Psoas muscle (tissue), 7 donors: ENCODE measurements at regions not wholly inside any gene's neighbourhood (a gene's known extent, or its start where the extent isn't known, plus 50 kb on each side); places are given as distances from the start of the nearest gene placed in this dataset.
A peak's percentile ranks its signal among the peaks of the same experiment; 100 is the strongest.

Source experiments
- ATAC-seq, 4 donors: fragments of 200-7000 bp; cut with Tn5 transposase; one replicate each; pipeline ENCODE4 v1.9.1; 2020; ENCODE audit warnings: moderate library complexity in 3 of 4, mild to moderate bottlenecking in 2 of 4
- DNase-seq, 2 donors: peaks; one replicate each; pipeline ENCODE4 v3.0.0-alpha.2; 2020
- H3K27ac ChIP-seq: fragments of 200-600 bp; one replicate; pipeline ENCODE4 v1.8.0; 2022
- H3K27me3 ChIP-seq, 3 donors: fragments of 200-600 bp in 1 of 3; one replicate each; pipeline versions ENCODE4 v1.6.1 to v1.8.0; 2013 to 2022; ENCODE audit warnings: low read length in 2 of 3, mild to moderate bottlenecking in 2 of 3, moderate library complexity in 1 of 3; ENCODE audit not compliant: insufficient read depth in 3 of 3
- H3K36me3 ChIP-seq, 2 donors: fragments of 200-600 bp in 1 of 2; one replicate each; pipeline versions ENCODE4 v1.6.1 to v1.8.0; 2013 to 2022; ENCODE audit warnings: low read depth in 1 of 2, mild to moderate bottlenecking in 1 of 2, moderate library complexity in 1 of 2; ENCODE audit not compliant: insufficient read depth in 1 of 2
- H3K4me1 ChIP-seq: fragments of 200-600 bp; one replicate; pipeline ENCODE4 v1.8.0; 2022
- H3K4me3 ChIP-seq: fragments of 200-600 bp; one replicate; pipeline ENCODE4 v1.8.0; 2022; ENCODE audit warnings: mild to moderate bottlenecking
- H3K9me3 ChIP-seq: fragments of 200-600 bp; one replicate; pipeline ENCODE4 v1.8.0; 2022
- WGBS, 3 donors: extraction: QIAGEN DNeasy Blood & Tissue Kit; methylation state at CpG; one replicate each; pipeline versions ENCODE4 v1.1.6 to v1.1.7; 2013; 5-methylcytosine and 5-hydroxymethylcytosine counted together
- intact Hi-C, 2 donors: fragments of 100-400 bp; cut with DNase I; formaldehyde crosslinking; loops; one replicate each; pipeline versions ENCODE4 v1.11.0 to v1.14.2; 2022
- TF ChIP-seq, protein P1 (sequence below): fragments of 200-600 bp; IDR thresholded peaks from one replicate; pipeline ENCODE4 v1.8.0; 2022; ENCODE audit warnings: antibody characterized with exemption
- donor health status: healthy with polysubstance abuse.
- donor health status: DM: no; HTN: no; CAD: no; lungs with moderate emphysema.
- donor health status: Bipolar disorder and iron deficiency.
- donor health status: healthy.
- donor health status: DM: yes; HTN: yes; CAD: no.
- donor health status: DM: no; HTN: no; CAD: no.
- donor health status: DM: yes; HTN: yes; CAD: no.

DNA sequence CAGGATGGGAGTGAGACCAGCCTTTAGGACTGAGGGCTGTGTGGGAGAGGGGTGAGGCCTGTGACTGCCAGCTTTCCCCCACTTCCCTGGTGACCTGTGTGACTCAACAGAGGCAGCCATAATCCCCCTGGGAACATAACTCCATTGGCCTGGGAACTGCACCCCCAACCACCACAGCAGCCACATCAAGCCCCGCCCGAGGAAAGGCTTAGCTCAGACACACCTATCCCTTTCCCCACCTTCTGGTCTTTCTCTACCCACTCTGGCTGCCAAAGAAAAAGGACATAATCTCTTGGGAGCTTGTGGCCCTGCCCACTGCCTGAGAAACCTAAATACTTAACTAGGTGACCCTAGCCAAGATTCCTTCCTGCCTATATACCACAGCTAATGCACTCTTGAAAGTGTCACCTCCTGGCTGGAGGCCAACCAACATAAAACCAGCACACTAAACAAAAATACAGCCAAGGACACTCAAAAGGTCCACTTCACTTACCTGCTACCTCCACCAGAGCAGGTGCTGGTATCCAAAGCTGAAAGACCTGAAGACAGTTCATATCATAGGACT lies 406.6 kb upstream of the CAMK1G start:
- DNase-seq (no peak), ATAC-seq (no peak)
- no peak overlapping the region for H3K4me3 ChIP-seq
- intact Hi-C loops: no loop called here
- H3K27me3 ChIP-seq: no peaks in the 10 kb centered on the region
- no peaks in the 10 kb centered on the region for H3K4me1 ChIP-seq
- no peaks in the 10 kb centered on the region for H3K9me3 ChIP-seq
- 95 to 97% (median 96%) methylated on average over 2 of the region's 2 CpGs for WGBS, 3 donors
- TF ChIP-seq, protein P1, sequence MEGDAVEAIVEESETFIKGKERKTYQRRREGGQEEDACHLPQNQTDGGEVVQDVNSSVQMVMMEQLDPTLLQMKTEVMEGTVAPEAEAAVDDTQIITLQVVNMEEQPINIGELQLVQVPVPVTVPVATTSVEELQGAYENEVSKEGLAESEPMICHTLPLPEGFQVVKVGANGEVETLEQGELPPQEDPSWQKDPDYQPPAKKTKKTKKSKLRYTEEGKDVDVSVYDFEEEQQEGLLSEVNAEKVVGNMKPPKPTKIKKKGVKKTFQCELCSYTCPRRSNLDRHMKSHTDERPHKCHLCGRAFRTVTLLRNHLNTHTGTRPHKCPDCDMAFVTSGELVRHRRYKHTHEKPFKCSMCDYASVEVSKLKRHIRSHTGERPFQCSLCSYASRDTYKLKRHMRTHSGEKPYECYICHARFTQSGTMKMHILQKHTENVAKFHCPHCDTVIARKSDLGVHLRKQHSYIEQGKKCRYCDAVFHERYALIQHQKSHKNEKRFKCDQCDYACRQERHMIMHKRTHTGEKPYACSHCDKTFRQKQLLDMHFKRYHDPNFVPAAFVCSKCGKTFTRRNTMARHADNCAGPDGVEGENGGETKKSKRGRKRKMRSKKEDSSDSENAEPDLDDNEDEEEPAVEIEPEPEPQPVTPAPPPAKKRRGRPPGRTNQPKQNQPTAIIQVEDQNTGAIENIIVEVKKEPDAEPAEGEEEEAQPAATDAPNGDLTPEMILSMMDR: no peak
- no peak overlapping the region for H3K27ac ChIP-seq
- no peaks in the 10 kb centered on the region for H3K36me3 ChIP-seq

DNA sequence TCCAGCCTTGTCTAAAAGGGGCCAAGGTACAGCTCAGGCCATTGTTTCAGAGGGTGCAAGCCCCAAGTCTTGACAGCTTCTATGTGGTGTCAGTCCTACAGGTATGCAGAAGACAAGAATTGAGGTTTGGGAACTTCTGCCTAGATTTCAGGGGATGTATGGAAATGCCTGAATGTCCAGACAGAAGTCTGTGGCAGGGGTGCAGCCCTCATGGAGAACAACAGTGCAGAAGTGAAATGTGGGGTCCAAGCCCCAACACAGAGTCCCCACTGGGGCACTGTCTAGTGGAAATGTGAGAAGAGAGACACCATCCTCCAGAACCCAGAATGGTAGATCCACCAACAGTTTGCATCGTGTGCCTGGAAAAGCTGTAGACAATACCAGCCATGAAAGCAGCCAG lies 400.3 kb upstream of the CAMK1G start:
- Histone ChIP-seq H3K27me3 (no peaks in the 10 kb centered on the region), H3K4me3 (no peak overlapping the region), H3K9me3 (no peaks in the 10 kb centered on the region), H3K27ac (no peak overlapping the region), H3K36me3 (no peaks in the 10 kb centered on the region), H3K4me1 (no peaks in the 10 kb centered on the region)
- TF ChIP-seq, protein P1: no peak
- no peak for ATAC-seq
- intact Hi-C loops: no loop called here
- 90 to 94% (median 93%) methylated on average over 1 of the region's 1 CpG for WGBS, 3 donors
- no peak for DNase-seq

DNA sequence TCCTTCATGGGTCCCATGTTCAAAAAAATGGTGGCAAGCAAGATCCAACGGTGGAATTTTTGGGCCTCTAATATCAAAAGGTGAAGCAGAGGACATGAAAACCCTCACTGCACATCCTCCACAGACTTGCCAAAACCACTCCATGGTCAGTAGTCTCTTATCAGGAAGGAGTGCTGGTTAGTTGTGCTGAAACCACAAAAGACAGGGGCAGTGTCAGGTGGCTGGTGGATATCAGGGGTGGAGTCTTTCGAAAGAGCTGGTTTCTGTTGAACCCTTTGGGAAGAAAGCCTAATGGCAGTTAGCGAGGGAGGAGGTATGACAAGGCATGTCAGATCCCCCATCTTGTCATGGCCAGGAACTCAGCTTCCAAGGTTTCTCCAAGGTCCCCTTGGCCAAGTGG lies 395.9 kb upstream of the CAMK1G start:
- TF ChIP-seq, protein P1: no peak
- H3K4me1 ChIP-seq: no peaks in the 10 kb centered on the region
- H3K27ac ChIP-seq: no peak overlapping the region
- ATAC-seq (no peak), DNase-seq (no peak)
- H3K4me3 ChIP-seq: no peak overlapping the region
- H3K27me3 ChIP-seq: no peaks in the 10 kb centered on the region
- WGBS, 3 donors: 92 to 96% (median 93%) methylated on average over 3 of the region's 3 CpGs
- intact Hi-C loops: no loop called here
- no peaks in the 10 kb centered on the region for H3K36me3 ChIP-seq
- no peaks in the 10 kb centered on the region for H3K9me3 ChIP-seq

DNA sequence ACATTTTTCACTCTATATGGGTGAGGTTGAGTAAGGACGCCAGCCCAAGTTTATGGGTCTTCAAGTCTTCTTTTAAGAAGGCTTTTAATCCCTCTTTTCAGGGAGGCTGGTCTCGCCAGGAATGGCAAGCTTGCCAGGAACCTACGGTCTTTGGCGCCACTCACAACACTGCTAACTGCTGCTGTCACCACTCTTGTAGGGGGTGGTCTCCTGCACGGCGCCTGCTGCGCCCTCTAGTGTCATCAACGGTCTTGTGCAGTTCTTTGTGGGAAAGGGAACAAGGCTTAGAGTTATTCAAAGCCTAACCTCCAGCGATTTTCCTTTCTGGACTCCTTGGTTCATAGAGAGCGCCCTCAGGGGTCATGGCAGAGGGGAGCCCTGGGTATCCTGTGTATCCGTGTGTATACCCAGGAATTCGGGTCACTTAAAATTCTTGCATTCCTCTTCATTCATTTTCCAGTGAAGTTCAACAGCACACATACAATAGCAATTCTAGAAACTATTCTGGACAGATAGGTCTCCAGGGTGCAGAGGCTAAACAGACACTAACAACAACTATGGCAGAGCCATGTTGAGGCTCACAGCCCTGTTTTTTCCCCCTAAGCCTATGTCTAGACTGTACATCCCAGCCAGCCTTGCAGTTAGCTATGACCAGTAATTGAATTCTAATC lies 392.8 kb upstream of the CAMK1G start:
- Histone ChIP-seq H3K27me3 (peaks cover 0 to 2% (median 0%) of the 10 kb centered on the region in 3 donors), H3K36me3 (no peaks in the 10 kb centered on the region), H3K27ac (no peak overlapping the region), H3K4me1 (no peaks in the 10 kb centered on the region), H3K9me3 (peaks cover 7% of the 10 kb centered on the region), H3K4me3 (no peak overlapping the region)
- 17 to 26% (median 18%) methylated on average over 12 of the region's 12 CpGs for WGBS, 3 donors
- intact Hi-C loops: no loop called here
- DNase-seq (peak in 1 of 2 donors; percentile 46), ATAC-seq (no peak)
- TF ChIP-seq, protein P1: peak; percentile 32

DNA sequence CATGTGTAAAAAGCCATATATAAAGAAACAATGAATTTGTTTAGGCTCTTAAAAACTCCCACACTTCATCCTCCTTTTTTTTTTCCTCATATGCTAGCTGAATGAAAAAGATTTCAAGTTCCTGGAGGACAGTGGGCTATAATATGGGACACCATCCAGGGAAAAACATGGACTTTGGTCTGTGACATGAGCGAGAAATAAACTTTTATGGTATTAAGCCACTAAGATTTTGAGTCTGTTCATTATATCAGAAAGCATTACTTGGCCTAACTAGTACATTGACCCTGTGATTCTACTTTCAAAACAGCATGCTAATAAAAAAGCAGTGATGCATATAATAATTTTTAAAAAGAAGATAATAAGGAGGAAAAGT lies 392.3 kb upstream of the CAMK1G start:
- H3K9me3 ChIP-seq: peaks cover 12% of the 10 kb centered on the region
- WGBS, 3 donors: 90 to 94% (median 90%) methylated on average over 1 of the region's 1 CpG
- peaks cover 0 to 2% (median 0%) of the 10 kb centered on the region in 3 donors for H3K27me3 ChIP-seq
- H3K36me3 ChIP-seq: no peaks in the 10 kb centered on the region
- no peak for DNase-seq
- no peaks in the 10 kb centered on the region for H3K4me1 ChIP-seq
- ATAC-seq: no peak
- H3K27ac ChIP-seq: no peak overlapping the region
- no peak overlapping the region for H3K4me3 ChIP-seq
- TF ChIP-seq, protein P1: no peak
- intact Hi-C loops: no loop called here
